ENCODE measurements at regions not wholly inside any gene's neighbourhood (a gene's known extent, or its start where the extent isn't known, plus 50 kb on each side); places are given as distances from the start of the nearest gene placed in this dataset.

DNA sequence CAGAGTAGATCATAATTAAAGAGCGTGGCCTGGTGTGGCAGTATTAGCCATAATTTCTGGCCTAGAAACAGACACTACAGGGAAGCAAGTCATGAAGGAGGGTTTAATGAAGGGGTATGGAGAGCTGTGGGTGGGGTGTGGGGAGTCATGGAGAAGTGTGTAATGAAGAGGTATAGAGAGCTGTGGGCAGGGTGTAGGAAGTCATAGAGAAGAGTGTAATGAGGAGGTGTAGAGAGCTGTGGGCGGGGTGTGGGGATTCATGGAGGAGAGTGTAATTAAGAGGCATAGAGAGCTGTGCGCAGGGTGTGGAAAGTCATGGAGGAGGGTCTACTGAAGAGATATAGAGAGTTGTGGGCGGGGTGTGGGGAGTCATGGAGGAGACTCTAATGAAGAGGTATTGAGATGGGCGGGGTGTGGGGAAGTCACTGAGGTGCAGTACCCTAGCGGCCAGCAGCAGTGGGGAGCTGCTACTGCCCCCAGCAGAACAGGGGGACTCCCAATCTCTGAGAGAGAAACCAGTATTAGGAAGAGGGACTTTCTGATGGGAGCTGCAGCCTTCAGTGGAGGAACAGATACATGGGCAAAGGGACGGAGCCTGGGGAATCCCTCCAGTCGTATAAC, 145.4 kb upstream of the FOXA2 start:
- TF ChIP-seq POLR2A (IDR thresholded peaks at IDR 0.05; ENCODE audit: insufficient read depth in 1 of 2, low read depth in 2 of 2, low read length in 2 of 2) = no peak
- no peak for TF ChIP-seq HNF4G (IDR thresholded peaks at IDR 0.05; ENCODE audit: borderline replicate concordance, low read depth, low read length)
- no peak for TF ChIP-seq HNF4G (CRISPR knock-in tag; IDR thresholded peaks at IDR 0.05; ENCODE audit: borderline replicate concordance, low read depth)
- no peak for TF ChIP-seq KDM5A (IDR thresholded peaks at IDR 0.05; ENCODE audit: borderline replicate concordance, low read length)
- TF ChIP-seq, protein P1, sequence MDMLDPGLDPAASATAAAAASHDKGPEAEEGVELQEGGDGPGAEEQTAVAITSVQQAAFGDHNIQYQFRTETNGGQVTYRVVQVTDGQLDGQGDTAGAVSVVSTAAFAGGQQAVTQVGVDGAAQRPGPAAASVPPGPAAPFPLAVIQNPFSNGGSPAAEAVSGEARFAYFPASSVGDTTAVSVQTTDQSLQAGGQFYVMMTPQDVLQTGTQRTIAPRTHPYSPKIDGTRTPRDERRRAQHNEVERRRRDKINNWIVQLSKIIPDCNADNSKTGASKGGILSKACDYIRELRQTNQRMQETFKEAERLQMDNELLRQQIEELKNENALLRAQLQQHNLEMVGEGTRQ (IDR thresholded peaks at IDR 0.05; ENCODE audit: low read depth, low read length) = no peak
- TF ChIP-seq, protein P1 (CRISPR knock-in tag; IDR thresholded peaks at IDR 0.05; ENCODE audit: borderline replicate concordance) = no peak
- no peak for TF ChIP-seq ZNF589 (CRISPR knock-in tag; conservative IDR thresholded peaks at IDR 0.05)
- TF ChIP-seq EED (CRISPR knock-in tag; IDR thresholded peaks at IDR 0.05) = no peak
- TF ChIP-seq, protein P2, sequence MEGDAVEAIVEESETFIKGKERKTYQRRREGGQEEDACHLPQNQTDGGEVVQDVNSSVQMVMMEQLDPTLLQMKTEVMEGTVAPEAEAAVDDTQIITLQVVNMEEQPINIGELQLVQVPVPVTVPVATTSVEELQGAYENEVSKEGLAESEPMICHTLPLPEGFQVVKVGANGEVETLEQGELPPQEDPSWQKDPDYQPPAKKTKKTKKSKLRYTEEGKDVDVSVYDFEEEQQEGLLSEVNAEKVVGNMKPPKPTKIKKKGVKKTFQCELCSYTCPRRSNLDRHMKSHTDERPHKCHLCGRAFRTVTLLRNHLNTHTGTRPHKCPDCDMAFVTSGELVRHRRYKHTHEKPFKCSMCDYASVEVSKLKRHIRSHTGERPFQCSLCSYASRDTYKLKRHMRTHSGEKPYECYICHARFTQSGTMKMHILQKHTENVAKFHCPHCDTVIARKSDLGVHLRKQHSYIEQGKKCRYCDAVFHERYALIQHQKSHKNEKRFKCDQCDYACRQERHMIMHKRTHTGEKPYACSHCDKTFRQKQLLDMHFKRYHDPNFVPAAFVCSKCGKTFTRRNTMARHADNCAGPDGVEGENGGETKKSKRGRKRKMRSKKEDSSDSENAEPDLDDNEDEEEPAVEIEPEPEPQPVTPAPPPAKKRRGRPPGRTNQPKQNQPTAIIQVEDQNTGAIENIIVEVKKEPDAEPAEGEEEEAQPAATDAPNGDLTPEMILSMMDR (CRISPR knock-in tag; IDR thresholded peaks at IDR 0.05) = no peak
- no peak for TF ChIP-seq ZNF232 (CRISPR knock-in tag; IDR thresholded peaks at IDR 0.05; ENCODE audit: borderline replicate concordance)

All from HepG2 (cell line).